ENCODE measurements at regions not wholly inside any gene's neighbourhood (a gene's known extent, or its start where the extent isn't known, plus 50 kb on each side); places are given as distances from the start of the nearest gene placed in this dataset.

DNA sequence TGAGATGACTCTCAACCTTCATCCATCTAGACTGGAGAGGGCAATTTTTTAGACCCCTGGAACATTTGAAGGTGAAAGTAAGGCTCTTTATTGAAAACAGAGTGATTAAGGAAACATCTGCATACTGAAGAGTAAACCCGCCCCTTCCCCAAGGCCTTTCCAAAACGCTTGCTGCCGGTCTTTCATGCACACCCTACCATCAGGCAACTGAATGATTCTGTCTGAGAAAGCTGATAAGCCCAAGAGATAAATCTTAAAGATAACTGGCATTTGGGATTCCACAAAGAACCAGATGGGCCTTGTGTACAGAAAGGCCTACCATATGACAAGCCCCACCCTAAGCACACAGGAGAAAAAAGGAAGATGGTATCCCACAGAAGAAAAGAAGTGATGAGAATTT is 54.4 kb upstream of the PIK3R1 start:
- H3K27ac ChIP-seq: no peak overlapping the region
- no peak for DNase-seq
- intact Hi-C loops (cut with DNase I): no loop called here
- TF ChIP-seq CTCF (IDR thresholded peaks at IDR 0.05) (no peak), POLR2A (IDR thresholded peaks at IDR 0.05) (no peak)
- no peaks in the 10 kb centered on the region for H3K9me3 ChIP-seq
- H3K4me1 ChIP-seq: no peaks in the 10 kb centered on the region
- no peaks in the 10 kb centered on the region for H3K36me3 ChIP-seq
- no peak overlapping the region for H3K4me3 ChIP-seq (replicated peaks in 1 of 3)
- WGBS, 2 donors: 76 to 87% methylated on average over 3 of the region's 3 CpGs
- H3K27me3 ChIP-seq: no peaks in the 10 kb centered on the region

GRCh38 chr5:68159224-68159951 is 56.2 kb upstream of the PIK3R1 start:
- no peaks in the 10 kb centered on the region for H3K36me3 ChIP-seq
- 94 to 95% methylated on average over 14 of the region's 14 CpGs for WGBS, 2 donors

DNA sequence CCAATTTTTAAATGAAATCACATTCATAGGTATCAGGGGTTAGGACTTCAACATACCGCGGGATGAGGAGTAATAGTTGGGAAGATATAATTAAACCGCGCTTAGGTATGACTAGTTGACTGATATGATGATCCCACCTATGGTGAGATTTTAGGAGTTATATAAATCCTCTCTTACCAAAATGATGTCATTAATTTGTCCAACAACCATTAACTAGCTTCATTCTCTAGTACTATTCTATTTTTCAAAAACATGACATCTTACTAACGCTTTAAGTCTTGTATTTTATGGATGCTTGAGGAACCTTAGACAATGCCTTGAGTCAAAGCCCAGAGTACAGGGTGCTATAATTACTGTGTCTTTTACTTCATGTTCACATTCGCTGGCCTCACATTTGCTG is 59.6 kb upstream of the PIK3R1 start:
- Histone ChIP-seq H3K4me1 (no peaks in the 10 kb centered on the region), H3K36me3 (no peaks in the 10 kb centered on the region), H3K9me3 (no peaks in the 10 kb centered on the region), H3K27ac (no peak overlapping the region), H3K4me3 (replicated peaks in 1 of 3) (no peak overlapping the region), H3K27me3 (no peaks in the 10 kb centered on the region)
- DNase-seq: no peak
- WGBS, 2 donors: 96 to 98% methylated on average over 6 of the region's 6 CpGs
- intact Hi-C loops (cut with DNase I): no loop called here
- no peak for TF ChIP-seq CTCF (IDR thresholded peaks at IDR 0.05)

More at GRCh38 chr5:68159224-68159951, 56.2 kb upstream of the PIK3R1 start:
- Histone ChIP-seq H3K27me3 (no peaks in the 10 kb centered on the region), H3K4me1 (no peaks in the 10 kb centered on the region), H3K9me3 (no peaks in the 10 kb centered on the region), H3K27ac (no peak overlapping the region), H3K4me3 (replicated peaks in 1 of 3) (no peak overlapping the region)
- no peak for DNase-seq
- intact Hi-C loops (cut with DNase I): no loop called here
- TF ChIP-seq POLR2A (IDR thresholded peaks at IDR 0.05) (no peak), CTCF (IDR thresholded peaks at IDR 0.05) (no peak)

GRCh38 chr5:68154119-68154857 is 61.3 kb upstream of the PIK3R1 start:
- H3K27ac ChIP-seq: no peak overlapping the region
- no peaks in the 10 kb centered on the region for H3K9me3 ChIP-seq
- TF ChIP-seq POLR2A (IDR thresholded peaks at IDR 0.05) (no peak), CTCF (IDR thresholded peaks at IDR 0.05) (no peak)
- no peak for DNase-seq
- no peaks in the 10 kb centered on the region for H3K4me1 ChIP-seq
- no peaks in the 10 kb centered on the region for H3K27me3 ChIP-seq
- H3K36me3 ChIP-seq: no peaks in the 10 kb centered on the region
- no peak overlapping the region for H3K4me3 ChIP-seq (replicated peaks in 1 of 3)
- WGBS, 2 donors: 92 to 95% methylated on average over 9 of the region's 9 CpGs
- intact Hi-C loops (cut with DNase I): no loop called here

- WGBS, 2 donors: 94 to 95% methylated on average over 4 of the region's 4 CpGs
- Histone ChIP-seq H3K4me3 (replicated peaks in 1 of 3) (no peak overlapping the region), H3K27ac (no peak overlapping the region), H3K4me1 (no peaks in the 10 kb centered on the region), H3K36me3 (no peaks in the 10 kb centered on the region), H3K27me3 (no peaks in the 10 kb centered on the region), H3K9me3 (no peaks in the 10 kb centered on the region)
- intact Hi-C loops (cut with DNase I): no loop called here
- TF ChIP-seq POLR2A (IDR thresholded peaks at IDR 0.05) (no peak), CTCF (IDR thresholded peaks at IDR 0.05) (no peak)
- no peak for DNase-seq
Observed at GRCh38 chr5:68151812-68152211, 63.7 kb upstream of the PIK3R1 start.
